Heart left ventricle (tissue), 16 donors: ENCODE measurements at regions not wholly inside any gene's neighbourhood (a gene's known extent, or its start where the extent isn't known, plus 50 kb on each side); places are given as distances from the start of the nearest gene placed in this dataset.

Experiments used
- ATAC-seq, 4 donors: fragments of 200-7000 bp; cut with Tn5 transposase; one replicate each; pipeline ENCODE4 v1.9.1; 2020 to 2022; ENCODE audit warnings: moderate library complexity in 4 of 4, mild to moderate bottlenecking in 3 of 4, moderate number of reproducible peaks in 1 of 4
- DNase-seq, 5 donors: peaks; one replicate each; pipeline ENCODE4 v3.0.0-alpha.2; 2020
- H3K27ac ChIP-seq, 12 donors: fragments of 200-600 bp; sonication (generic) in 4 of 12; one replicate each; pipeline versions ENCODE4 v1.5.0 to v1.8.0; 2016 to 2022; ENCODE audit warnings: mild to moderate bottlenecking in 2 of 12
- H3K27me3 ChIP-seq, 9 donors: fragments of 200-600 bp; sonication (generic) in 2 of 9; one replicate each; pipeline versions ENCODE4 v1.5.1 to v1.8.0; 2016 to 2022; ENCODE audit warnings: mild to moderate bottlenecking in 3 of 9
- H3K36me3 ChIP-seq, 9 donors: fragments of 200-600 bp; sonication (generic) in 2 of 9; one replicate each; pipeline versions ENCODE4 v1.5.0 to v1.8.0; 2018 to 2022; ENCODE audit warnings: mild to moderate bottlenecking in 2 of 9
- H3K4me1 ChIP-seq, 12 donors: fragments of 200-600 bp; sonication (generic) in 4 of 12; one replicate each; pipeline versions ENCODE4 v1.5.0 to v1.8.0; 2016 to 2022; ENCODE audit warnings: mild to moderate bottlenecking in 3 of 12
- H3K4me3 ChIP-seq, 12 donors: fragments of 200-600 bp; sonication (generic) in 4 of 12; one replicate each; pipeline versions ENCODE4 v1.5.0 to v1.8.0; 2017 to 2022; ENCODE audit warnings: mild to moderate bottlenecking in 9 of 12, moderate library complexity in 4 of 12
- H3K9me3 ChIP-seq, 12 donors: fragments of 200-600 bp; sonication (generic) in 4 of 12; one replicate each; pipeline versions ENCODE4 v1.5.0 to v1.8.0; 2016 to 2022; ENCODE audit warnings: mild to moderate bottlenecking in 1 of 12
- CTCF ChIP-seq, 12 donors: fragments of 200-600 bp; sonication (generic) in 4 of 12; IDR thresholded peaks; one replicate each; pipeline versions ENCODE4 v1.5.0 to v1.8.0; 2018 to 2022; ENCODE audit warnings: antibody characterized with exemption in 12 of 12, mild to moderate bottlenecking in 5 of 12
- POLR2A ChIP-seq, 2 donors: fragments of 450-650 bp; IDR thresholded peaks; one replicate each; pipeline ENCODE4 v1.6.1; 2017; ENCODE audit warnings: antibody characterized with exemption in 2 of 2, mild to moderate bottlenecking in 2 of 2, moderate library complexity in 2 of 2
- WGBS, 4 donors: extraction: QIAGEN DNeasy Blood & Tissue Kit in 2 of 4; methylation state at CpG; one replicate each; pipeline versions ENCODE4 v1.1.5 to v1.1.7; 2013 to 2018; 5-methylcytosine and 5-hydroxymethylcytosine counted together
- intact Hi-C, 10 donors: fragments of 100-400 bp; cut with DNase I; formaldehyde crosslinking; loops; one replicate each; pipeline versions ENCODE4 v1.11.1 to v1.14.2; 2022
- donor health status: ischemic (EF 13 %, LVEDD 7.1; RV severe dilation, severe dysfunction).
- donor health status: healthy with polysubstance abuse.
- donor health status: DM: no; HTN: yes; CAD: no.
- donor health status: DM: no; HTN: no; CAD: no.
- donor health status: ischemic (EF 25% LVEDD 6.9; RV normal size, moderate dysfunction).
- donor health status: ischemic (EF 25% LVEDD 5.7; RV mildly dilated, moderate dysfunction).
- donor health status: healthy.
- donor health status: DM: yes; HTN: yes; CAD: no.
- donor health status: ischemic (EF 35%, LVEDD 5.7; RV mildly dilated, moderate dysfunction).
- donor health status: nonischemic (EF 11% LVEDD 7.7; RV severe dilation, severe dysfunction).
- donor health status: DM: yes; HTN: yes; CAD: no.
- donor health status: PGD.
- donor health status: ischemic (EF 29% LVEDD 5.4; RV normal size, mild dysfunction).
- donor health status: nonischemic (EF 23%, LVEDD 6.1; RV moderate dilation, normal function).

GRCh38 chr7:148521271-148521670 lies 69.3 kb upstream of the C7orf33 start:
- Histone ChIP-seq H3K27me3 (peaks cover 0 to 31% (median 4%) of the 10 kb centered on the region in 9 donors), H3K27ac (no peak overlapping the region), H3K4me3 (no peak overlapping the region), H3K36me3 (no peaks in the 10 kb centered on the region), H3K4me1 (no peaks in the 10 kb centered on the region), H3K9me3 (no peaks in the 10 kb centered on the region)
- WGBS, 4 donors, result 72 to 77% (median 73%) methylated on average over 7 of the region's 7 CpGs
- no peak for TF ChIP-seq CTCF (IDR thresholded peaks at IDR 0.05)
- DNase-seq (no peak), ATAC-seq (no peak)
- intact Hi-C loops, result no loop called here

DNA sequence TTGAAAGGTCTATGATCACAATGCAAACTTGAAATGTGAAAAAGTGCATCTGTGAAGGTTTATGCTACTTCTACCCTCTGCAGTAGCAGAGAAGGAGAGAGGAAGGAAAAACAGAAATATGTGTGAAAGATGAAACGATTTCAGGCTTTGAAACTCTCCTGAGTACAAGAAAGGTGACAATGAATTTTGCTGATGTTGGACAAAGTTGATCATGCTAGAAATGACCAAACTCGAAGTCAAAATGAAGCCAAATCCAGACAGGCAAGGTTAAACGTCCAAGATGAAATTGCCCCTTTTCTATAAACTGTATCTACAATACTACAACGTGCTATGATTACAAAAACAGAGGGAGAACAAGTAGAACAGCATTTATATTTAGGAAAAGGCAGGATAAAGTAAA lies 67.0 kb upstream of the C7orf33 start:
- Histone ChIP-seq H3K27me3 (peaks cover 0 to 39% (median 4%) of the 10 kb centered on the region in 9 donors), H3K27ac (no peak overlapping the region), H3K36me3 (no peaks in the 10 kb centered on the region), H3K4me1 (peaks cover 0 to 5% (median 0%) of the 10 kb centered on the region in 12 donors), H3K4me3 (no peak overlapping the region), H3K9me3 (no peaks in the 10 kb centered on the region)
- WGBS, 4 donors, result 61 to 69% (median 64%) methylated on average over 4 of the region's 4 CpGs
- intact Hi-C loops, result no loop called here
- ATAC-seq (no peak), DNase-seq (no peak)
- TF ChIP-seq POLR2A (IDR thresholded peaks at IDR 0.05) (no peak), CTCF (IDR thresholded peaks at IDR 0.05) (no peak)

DNA sequence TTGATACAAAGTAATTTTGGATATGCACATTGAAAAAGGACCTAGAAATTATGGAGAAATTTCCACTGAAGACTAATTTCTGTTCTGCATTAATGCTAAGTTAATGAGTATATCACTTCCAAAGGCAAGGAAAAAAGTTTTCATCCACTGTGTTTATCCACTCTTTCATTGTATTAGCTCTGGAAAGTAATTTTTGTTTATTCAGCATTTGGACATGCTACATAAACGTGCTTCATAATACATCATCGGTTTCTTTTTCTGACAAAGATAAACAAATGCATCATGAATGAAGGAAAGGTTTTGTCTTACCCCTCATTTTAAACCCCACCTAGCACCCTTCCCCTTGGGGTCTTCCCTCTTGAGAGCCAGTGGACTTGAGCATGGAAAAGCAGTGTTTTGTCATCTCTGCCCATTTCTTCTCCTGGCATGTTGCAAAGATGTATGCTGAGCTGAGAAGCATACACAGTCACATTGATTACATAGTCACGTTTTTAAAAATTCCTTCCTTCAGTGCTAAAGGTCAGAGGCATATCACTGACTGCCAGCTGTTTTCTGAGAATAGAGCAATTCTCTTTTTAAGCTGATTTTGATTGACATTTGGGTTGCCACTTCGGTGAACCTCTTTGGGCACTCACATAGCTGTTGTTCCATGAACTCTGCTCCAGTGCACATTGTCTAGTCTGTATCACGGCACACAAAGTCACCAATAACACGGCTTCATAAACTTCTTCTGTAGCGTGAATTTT lies 65.9 kb upstream of the C7orf33 start:
- Histone ChIP-seq H3K4me1 (peaks cover 0 to 5% (median 0%) of the 10 kb centered on the region in 12 donors), H3K27me3 (peaks cover 0 to 34% (median 4%) of the 10 kb centered on the region in 9 donors), H3K4me3 (no peak overlapping the region), H3K9me3 (no peaks in the 10 kb centered on the region), H3K27ac (no peak overlapping the region), H3K36me3 (no peaks in the 10 kb centered on the region)
- 46 to 59% (median 52%) methylated on average over 7 of the region's 7 CpGs for WGBS, 4 donors
- ATAC-seq (no peak), DNase-seq (no peak)
- no peak for TF ChIP-seq POLR2A (IDR thresholded peaks at IDR 0.05)
- no peak for TF ChIP-seq CTCF (IDR thresholded peaks at IDR 0.05)
- intact Hi-C loops, result no loop called here

- Histone ChIP-seq H3K36me3 (no peaks in the 10 kb centered on the region), H3K4me1 (peaks cover 0 to 5% (median 0%) of the 10 kb centered on the region in 12 donors), H3K27me3 (peaks cover 0 to 22% (median 0%) of the 10 kb centered on the region in 9 donors), H3K27ac (no peak overlapping the region), H3K9me3 (no peaks in the 10 kb centered on the region), H3K4me3 (no peak overlapping the region)
- intact Hi-C loops, result no loop called here
- DNase-seq, result peak; percentile 63 to 72 (median 64)
- WGBS, 4 donors, result 31 to 41% (median 38%) methylated on average over 6 of the region's 6 CpGs
- TF ChIP-seq POLR2A (IDR thresholded peaks at IDR 0.05), result no peak
- peak; percentile 46 to 78 (median 58) for TF ChIP-seq CTCF (IDR thresholded peaks at IDR 0.05)
- ATAC-seq, result peak; percentile 37 to 64 (median 58)
Measured at GRCh38 chr7:148527717-148528168, 62.8 kb upstream of the C7orf33 start.
